ENCODE measurements at regions not wholly inside any gene's neighbourhood (a gene's known extent, or its start where the extent isn't known, plus 50 kb on each side); places are given as distances from the start of the nearest gene placed in this dataset.
"Not testable (repeated sequence)": the region's sequence is repeated elsewhere in the genome, so short reads cannot be mapped to it uniquely, and the experiment has no call there.

DNA sequence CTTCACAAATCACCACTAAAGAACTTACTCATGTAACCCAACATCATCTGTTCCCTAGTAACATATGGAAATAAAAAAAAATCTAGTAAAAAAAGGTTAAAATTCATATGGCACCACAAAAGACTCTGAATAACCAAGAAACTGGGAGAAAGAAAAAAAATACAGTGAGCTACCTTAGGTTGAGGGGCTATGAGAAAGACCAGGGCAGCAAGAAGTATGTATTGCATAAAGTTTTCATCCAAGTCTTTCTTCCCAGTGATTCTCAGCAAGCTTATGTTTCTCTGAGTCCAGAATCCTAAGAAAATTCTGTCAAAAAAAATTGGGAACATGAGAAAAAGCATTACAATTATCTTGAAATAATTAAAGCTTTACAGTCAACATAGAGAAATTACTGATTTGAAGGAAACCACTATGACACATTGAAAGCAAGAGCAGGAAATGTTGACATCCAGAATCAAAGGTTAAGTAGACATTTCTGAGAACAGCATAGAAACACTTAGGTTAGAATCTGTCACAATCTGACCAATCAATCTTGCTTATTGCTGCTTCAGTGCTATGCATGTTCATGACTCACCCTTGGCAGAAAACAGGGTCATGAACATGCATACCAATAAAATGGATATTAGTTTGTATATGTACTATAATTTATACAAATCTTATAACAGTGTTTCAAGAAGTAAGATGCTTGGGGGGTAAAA lies 494.0 kb upstream of the POT1 start:
- CTCF ChIA-PET = no interaction called here
- ATAC-seq = no peak
- no peaks in the 10 kb centered on the region for H3K4me1 Mint-ChIP-seq (ENCODE audit: low read depth)
- POLR2A ChIA-PET = no interaction called here
- peaks cover 8% of the 10 kb centered on the region for H3K9me3 Mint-ChIP-seq (ENCODE audit: insufficient read depth)
- no peaks in the 10 kb centered on the region for H3K36me3 Mint-ChIP-seq (ENCODE audit: low read depth)
- H3K4me3 Mint-ChIP-seq = no peak overlapping the region
- no peak for DNase-seq
- H3K27ac Mint-ChIP-seq = no peak overlapping the region
- H3K27me3 Mint-ChIP-seq (ENCODE audit: low read depth) = no peaks in the 10 kb centered on the region

DNA sequence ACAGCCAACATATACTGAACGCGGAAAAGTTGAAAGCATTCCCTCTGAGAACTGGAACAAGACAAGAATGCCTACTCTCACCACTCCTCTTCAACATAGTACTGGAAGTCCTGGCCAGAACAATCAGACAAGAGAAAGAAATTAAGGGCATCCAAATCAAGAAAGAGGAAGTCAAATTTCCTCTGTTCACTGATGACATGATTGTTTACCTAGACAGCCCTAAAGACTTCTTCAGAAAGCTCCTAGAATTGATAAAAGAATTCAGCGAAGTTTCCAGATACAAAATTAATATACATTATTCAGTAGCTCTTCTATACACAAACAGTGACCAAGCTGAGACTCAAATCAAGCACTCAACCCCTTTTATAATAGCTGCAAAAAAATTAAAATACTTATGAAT lies 491.8 kb upstream of the POT1 start:
- ATAC-seq; H3K9me3 Mint-ChIP-seq (ENCODE audit: insufficient read depth); H3K36me3 Mint-ChIP-seq (ENCODE audit: low read depth); H3K4me3 Mint-ChIP-seq; H3K27ac Mint-ChIP-seq; H3K4me1 Mint-ChIP-seq (ENCODE audit: low read depth); CTCF ChIA-PET; H3K27me3 Mint-ChIP-seq (ENCODE audit: low read depth); DNase-seq; POLR2A ChIA-PET: not testable (repeated sequence)

DNA sequence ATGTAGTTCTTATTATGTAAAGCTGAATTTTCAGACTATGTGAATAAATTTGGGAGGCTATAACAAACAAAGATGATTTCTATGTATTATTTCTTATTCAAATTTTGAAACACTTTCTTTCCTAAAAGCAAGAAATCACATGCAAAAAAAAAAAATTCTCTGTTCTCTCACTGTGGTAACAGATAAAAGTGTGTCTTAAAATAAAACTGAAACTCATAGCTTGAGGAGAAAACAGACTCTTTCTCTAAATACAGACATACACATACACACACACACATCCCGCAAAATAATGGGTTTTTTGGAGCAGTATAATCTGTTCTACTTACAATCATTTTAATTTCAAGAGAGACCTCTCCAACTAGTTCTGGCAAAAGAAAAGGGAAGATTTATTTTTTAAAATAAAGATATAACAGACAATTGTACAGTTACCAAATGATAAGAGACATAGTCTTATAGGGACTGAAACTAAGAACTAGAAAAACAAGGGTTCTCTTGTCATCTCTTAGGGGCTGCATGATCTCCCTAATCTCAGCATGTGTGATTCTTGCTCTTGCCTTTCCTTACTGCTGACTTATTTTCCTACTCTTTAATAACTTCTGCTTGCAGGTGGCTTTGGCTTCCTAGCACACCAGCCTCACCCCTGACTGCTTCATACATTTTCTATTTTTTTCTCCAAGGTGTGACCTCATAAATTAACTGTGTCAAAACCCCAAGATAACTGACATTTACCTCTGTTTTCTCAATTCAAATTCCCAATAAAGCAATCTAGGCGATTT lies 483.5 kb upstream of the POT1 start:
- ATAC-seq (no peak), DNase-seq (no peak)
- no peaks in the 10 kb centered on the region for H3K36me3 Mint-ChIP-seq (ENCODE audit: low read depth)
- no peaks in the 10 kb centered on the region for H3K4me1 Mint-ChIP-seq (ENCODE audit: low read depth)
- H3K27ac Mint-ChIP-seq = no peak overlapping the region
- H3K9me3 Mint-ChIP-seq (ENCODE audit: insufficient read depth) = no peaks in the 10 kb centered on the region
- H3K27me3 Mint-ChIP-seq (ENCODE audit: low read depth) = no peaks in the 10 kb centered on the region
- POLR2A ChIA-PET = no interaction called here
- H3K4me3 Mint-ChIP-seq = no peak overlapping the region
- CTCF ChIA-PET = no interaction called here

DNA sequence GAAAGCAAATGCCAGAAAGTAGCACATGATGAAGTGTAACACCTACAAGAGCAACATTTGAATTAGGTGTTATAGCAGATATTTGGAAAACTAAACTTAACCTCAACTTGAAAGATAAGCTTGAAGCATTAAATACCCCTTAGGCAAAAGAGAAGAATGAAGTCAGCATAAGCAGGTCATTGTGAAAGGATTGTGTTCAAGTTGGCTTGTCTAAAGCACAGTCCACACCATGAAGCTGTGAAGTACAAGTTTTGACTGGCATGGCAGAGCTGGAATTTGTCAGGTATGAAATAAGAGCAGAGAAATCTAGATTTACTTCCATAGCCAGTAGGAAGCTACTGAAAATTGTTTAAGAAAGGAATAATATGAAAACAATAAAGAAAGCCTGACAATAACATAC lies 480.3 kb upstream of the POT1 start:
- POLR2A ChIA-PET = no interaction called here

DNA sequence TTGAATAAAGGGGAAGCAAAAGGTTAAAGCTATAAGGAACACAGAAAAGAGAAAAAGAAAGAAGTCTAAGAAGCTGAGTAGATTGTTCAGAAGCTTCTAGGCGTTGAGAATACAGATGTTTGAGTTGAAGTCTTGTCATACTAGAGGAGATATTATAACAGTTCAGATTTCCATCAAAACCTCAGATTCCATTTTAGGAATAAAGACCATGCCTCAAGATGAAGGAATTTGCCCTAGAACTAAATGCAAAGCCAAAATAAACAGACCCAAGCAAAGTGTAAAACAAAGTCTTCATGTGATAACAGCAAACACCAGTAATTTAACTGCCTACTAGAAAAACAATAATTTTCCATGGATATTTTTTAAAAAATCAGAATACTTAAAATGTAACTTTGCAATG lies 476.5 kb upstream of the POT1 start:
- H3K27me3 Mint-ChIP-seq (ENCODE audit: low read depth) = no peaks in the 10 kb centered on the region
- ATAC-seq (no peak), DNase-seq (no peak)
- ChIA-PET CTCF (no interaction called here), POLR2A (no interaction called here)
- H3K4me1 Mint-ChIP-seq (ENCODE audit: low read depth) = no peaks in the 10 kb centered on the region
- H3K4me3 Mint-ChIP-seq = no peak overlapping the region
- peaks cover 4% of the 10 kb centered on the region for H3K9me3 Mint-ChIP-seq (ENCODE audit: insufficient read depth)
- no peak overlapping the region for H3K27ac Mint-ChIP-seq
- no peaks in the 10 kb centered on the region for H3K36me3 Mint-ChIP-seq (ENCODE audit: low read depth)

More for the DNA sequence above, 480.3 kb upstream of the POT1 start:
- no peaks in the 10 kb centered on the region for H3K4me1 Mint-ChIP-seq (ENCODE audit: low read depth)
- no peak overlapping the region for H3K27ac Mint-ChIP-seq
- H3K4me3 Mint-ChIP-seq = no peak overlapping the region
- no peaks in the 10 kb centered on the region for H3K36me3 Mint-ChIP-seq (ENCODE audit: low read depth)
- H3K27me3 Mint-ChIP-seq (ENCODE audit: low read depth) = no peaks in the 10 kb centered on the region
- CTCF ChIA-PET = no interaction called here
- no peaks in the 10 kb centered on the region for H3K9me3 Mint-ChIP-seq (ENCODE audit: insufficient read depth)
- no peak for DNase-seq
- no peak for ATAC-seq

DNA sequence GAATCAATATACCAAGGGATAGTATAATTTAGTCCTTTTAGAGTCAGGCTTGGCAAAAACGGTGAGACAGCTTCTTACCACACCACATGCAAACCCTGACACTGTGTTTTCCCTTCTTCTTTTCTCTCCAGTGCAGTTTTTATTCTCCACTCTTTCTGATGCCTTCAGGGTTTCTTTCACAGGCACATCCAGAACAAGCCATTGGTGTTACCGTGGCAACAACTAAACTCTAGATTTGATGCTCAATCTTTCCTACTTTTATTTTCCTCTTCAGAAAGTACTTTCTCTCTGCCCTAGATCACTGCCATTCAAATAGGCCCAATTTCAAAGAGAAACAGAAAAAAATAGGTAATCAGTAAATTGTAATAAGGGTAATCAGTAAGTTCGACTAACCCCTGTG lies 469.8 kb upstream of the POT1 start:
- Mint-ChIP-seq H3K4me3 (no peak overlapping the region), H3K4me1 (ENCODE audit: low read depth) (no peaks in the 10 kb centered on the region), H3K36me3 (ENCODE audit: low read depth) (no peaks in the 10 kb centered on the region), H3K27me3 (ENCODE audit: low read depth) (no peaks in the 10 kb centered on the region), H3K9me3 (ENCODE audit: insufficient read depth) (peaks cover 22% of the 10 kb centered on the region), H3K27ac (no peak overlapping the region)
- ChIA-PET CTCF (no interaction called here), POLR2A (no interaction called here)
- DNase-seq (no peak), ATAC-seq (no peak)

DNA sequence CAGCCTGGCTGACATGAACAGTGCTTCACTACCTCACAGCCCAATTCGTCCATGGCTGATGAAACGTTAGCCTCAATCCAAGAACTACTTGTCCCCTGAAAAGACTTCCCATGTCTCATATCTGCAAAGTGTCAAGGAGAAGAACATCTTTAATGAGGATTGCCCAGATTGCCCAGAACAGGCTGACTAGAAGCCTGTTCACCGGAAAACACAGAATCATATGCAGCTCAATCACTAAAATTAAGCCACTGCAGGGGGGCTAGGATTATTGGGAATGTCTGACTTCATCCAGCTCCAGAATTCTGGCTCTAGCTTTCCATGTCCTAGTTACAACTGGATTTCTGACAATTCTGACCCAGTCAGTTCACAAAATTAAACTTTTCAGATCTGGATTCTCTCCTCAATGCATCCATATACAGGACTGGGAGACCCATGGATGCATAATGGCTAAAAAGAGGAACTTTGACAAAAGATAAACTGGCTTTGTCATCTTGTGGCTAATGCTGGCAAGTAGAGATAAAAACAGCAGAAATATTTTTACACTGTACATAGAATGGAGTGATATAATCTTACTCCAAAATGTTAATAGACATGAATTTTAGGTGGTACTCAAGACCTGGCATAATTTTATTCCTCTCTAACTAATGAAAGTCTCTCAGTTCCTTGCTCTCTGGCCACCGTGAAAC lies 467.0 kb upstream of the POT1 start:
- no peaks in the 10 kb centered on the region for H3K36me3 Mint-ChIP-seq (ENCODE audit: low read depth)
- H3K27ac Mint-ChIP-seq = no peak overlapping the region
- POLR2A ChIA-PET = no interaction called here
- DNase-seq (no peak), ATAC-seq (no peak)
- H3K9me3 Mint-ChIP-seq (ENCODE audit: insufficient read depth) = peaks cover 19% of the 10 kb centered on the region
- no peaks in the 10 kb centered on the region for H3K27me3 Mint-ChIP-seq (ENCODE audit: low read depth)
- CTCF ChIA-PET = no interaction called here
- H3K4me3 Mint-ChIP-seq = no peak overlapping the region
- H3K4me1 Mint-ChIP-seq (ENCODE audit: low read depth) = no peaks in the 10 kb centered on the region

DNA sequence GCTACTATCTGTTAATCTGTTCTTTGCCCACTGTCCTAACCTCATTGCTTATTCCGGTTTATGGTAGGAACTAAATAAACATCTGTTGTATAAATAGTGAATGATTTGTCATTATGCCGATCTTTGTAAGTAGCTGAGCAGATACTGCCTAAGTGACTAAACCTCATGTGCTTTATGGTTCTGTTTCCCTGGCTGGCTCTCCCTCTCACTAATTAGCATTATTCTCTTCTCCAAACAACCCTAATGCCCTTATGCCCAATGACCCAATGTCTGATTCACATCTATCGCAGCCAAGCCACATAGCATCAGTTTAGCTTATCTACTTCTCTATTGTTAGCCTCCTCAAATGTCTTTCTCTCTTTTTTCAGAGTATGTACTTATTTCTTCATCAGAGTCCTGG lies 462.3 kb upstream of the POT1 start:
- ATAC-seq = no peak
- Mint-ChIP-seq H3K27ac (no peak overlapping the region), H3K9me3 (ENCODE audit: insufficient read depth) (peaks cover 9% of the 10 kb centered on the region), H3K4me3 (no peak overlapping the region), H3K36me3 (ENCODE audit: low read depth) (no peaks in the 10 kb centered on the region), H3K27me3 (ENCODE audit: low read depth) (no peaks in the 10 kb centered on the region), H3K4me1 (ENCODE audit: low read depth) (no peaks in the 10 kb centered on the region)
- no peak for DNase-seq
- ChIA-PET POLR2A (no interaction called here), CTCF (no interaction called here)

DNA sequence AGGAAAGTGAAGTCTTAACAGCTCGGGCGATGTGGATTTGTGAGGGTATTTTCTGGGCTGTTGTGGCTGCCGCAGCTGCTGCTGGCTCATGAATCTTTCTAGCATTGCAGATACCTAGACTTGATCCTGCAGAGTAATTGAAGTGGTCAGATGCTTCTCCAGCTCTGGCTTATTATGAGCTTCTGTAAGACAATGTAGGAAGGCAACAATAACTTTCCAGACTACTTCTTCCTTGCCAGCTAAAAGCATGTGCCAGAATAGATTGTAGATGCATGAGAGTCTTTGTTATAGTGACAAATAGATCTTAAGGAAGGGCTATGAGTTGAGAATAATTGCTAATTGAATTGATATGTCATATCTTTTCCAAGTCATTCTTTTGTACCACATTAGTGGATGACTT lies 461.4 kb upstream of the POT1 start:
- ChIA-PET CTCF (no interaction called here), POLR2A (no interaction called here)
- no peaks in the 10 kb centered on the region for H3K36me3 Mint-ChIP-seq (ENCODE audit: low read depth)
- H3K27ac Mint-ChIP-seq = no peak overlapping the region
- no peak for ATAC-seq
- H3K27me3 Mint-ChIP-seq (ENCODE audit: low read depth) = no peaks in the 10 kb centered on the region
- no peak for DNase-seq
- H3K4me3 Mint-ChIP-seq = no peak overlapping the region
- no peaks in the 10 kb centered on the region for H3K4me1 Mint-ChIP-seq (ENCODE audit: low read depth)
- H3K9me3 Mint-ChIP-seq (ENCODE audit: insufficient read depth) = peaks cover 9% of the 10 kb centered on the region

DNA sequence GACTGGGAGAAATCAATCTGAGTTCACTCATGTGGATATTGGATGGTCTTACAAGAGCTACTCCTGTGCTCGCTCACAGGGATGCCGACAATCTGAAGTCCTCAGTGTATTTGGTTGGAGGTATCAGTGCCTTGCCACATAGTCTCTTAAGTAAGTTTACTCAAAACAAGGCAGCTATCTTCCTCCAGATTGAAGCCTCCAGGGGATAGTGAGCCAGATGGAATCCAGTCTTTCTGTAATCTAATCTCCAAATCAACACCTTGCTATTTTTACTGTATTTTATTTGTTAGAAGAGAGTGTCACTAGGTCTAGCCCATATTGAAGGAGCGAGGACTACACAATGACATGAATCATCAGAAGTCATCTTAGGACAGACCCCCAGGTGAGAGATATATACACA lies 456.6 kb upstream of the POT1 start:
- H3K27ac Mint-ChIP-seq = no peak overlapping the region
- ATAC-seq (no peak), DNase-seq (no peak)
- H3K27me3 Mint-ChIP-seq (ENCODE audit: low read depth) = no peaks in the 10 kb centered on the region
- CTCF ChIA-PET = no interaction called here
- POLR2A ChIA-PET = no interaction called here
- no peak overlapping the region for H3K4me3 Mint-ChIP-seq
- H3K9me3 Mint-ChIP-seq (ENCODE audit: insufficient read depth) = peaks cover 16% of the 10 kb centered on the region
- H3K4me1 Mint-ChIP-seq (ENCODE audit: low read depth) = no peaks in the 10 kb centered on the region
- no peaks in the 10 kb centered on the region for H3K36me3 Mint-ChIP-seq (ENCODE audit: low read depth)

DNA sequence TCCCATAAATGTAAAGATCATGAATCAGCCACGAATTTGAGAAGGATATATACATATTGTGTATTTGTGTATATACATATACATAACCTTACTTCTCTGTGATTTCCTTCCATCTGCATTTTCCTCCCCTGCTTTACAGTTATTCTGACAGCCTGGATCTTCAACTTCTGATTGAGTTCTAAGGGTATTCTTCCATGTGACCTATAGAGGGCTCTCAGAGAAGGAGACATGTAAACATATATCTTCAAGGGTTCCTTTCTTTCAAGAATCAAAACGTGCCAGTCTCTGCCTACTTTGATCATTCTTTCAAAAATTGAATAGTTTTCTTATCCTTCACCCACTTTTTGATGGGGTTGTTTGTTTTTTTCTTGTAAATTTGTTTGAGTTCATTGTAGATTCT lies 453.7 kb upstream of the POT1 start:
- peaks cover 16% of the 10 kb centered on the region for H3K9me3 Mint-ChIP-seq (ENCODE audit: insufficient read depth)
- DNase-seq = no peak
- no peaks in the 10 kb centered on the region for H3K4me1 Mint-ChIP-seq (ENCODE audit: low read depth)
- H3K27me3 Mint-ChIP-seq (ENCODE audit: low read depth) = no peaks in the 10 kb centered on the region
- ChIA-PET POLR2A (no interaction called here), CTCF (no interaction called here)
- no peak overlapping the region for H3K27ac Mint-ChIP-seq
- H3K36me3 Mint-ChIP-seq (ENCODE audit: low read depth) = no peaks in the 10 kb centered on the region
- no peak overlapping the region for H3K4me3 Mint-ChIP-seq
- no peak for ATAC-seq

DNA sequence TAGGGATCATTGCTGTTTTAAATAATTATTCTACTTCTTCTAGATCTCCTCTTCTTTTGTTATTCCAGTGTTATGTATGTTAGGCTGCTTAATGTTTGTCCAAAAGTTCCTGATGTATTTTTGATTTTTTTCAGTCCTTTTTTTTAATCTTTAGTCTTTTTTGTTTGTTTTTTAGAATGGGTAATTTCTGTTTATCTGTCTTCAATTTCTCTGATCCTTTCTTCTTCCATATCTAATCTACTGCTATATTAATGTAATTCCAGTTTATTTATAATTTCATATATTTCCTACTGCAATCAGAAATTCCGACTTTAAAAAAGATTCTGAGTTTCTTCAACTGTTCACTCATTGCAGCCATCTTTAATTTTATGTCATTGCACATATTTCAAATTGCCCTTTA lies 452.8 kb upstream of the POT1 start:
- CTCF ChIA-PET = no interaction called here
- Mint-ChIP-seq H3K4me3 (no peak overlapping the region), H3K4me1 (ENCODE audit: low read depth) (no peaks in the 10 kb centered on the region)

More for the DNA sequence above, 452.8 kb upstream of the POT1 start:
- H3K27me3 Mint-ChIP-seq (ENCODE audit: low read depth) = no peaks in the 10 kb centered on the region
- DNase-seq (no peak), ATAC-seq (no peak)
- peaks cover 16% of the 10 kb centered on the region for H3K9me3 Mint-ChIP-seq (ENCODE audit: insufficient read depth)
- no peak overlapping the region for H3K27ac Mint-ChIP-seq
- POLR2A ChIA-PET = no interaction called here
- no peaks in the 10 kb centered on the region for H3K36me3 Mint-ChIP-seq (ENCODE audit: low read depth)

Measured in activated CD8-positive, alpha-beta T cell treated with anti-CD3 and anti-CD28 coated beads, Interleukin-2, amount 10 ng/mL, durations not matched to agents 7 days and 5 days (primary cell).